Gastroesophageal sphincter (tissue), 4 donors: ENCODE measurements at regions not wholly inside any gene's neighbourhood (a gene's known extent, or its start where the extent isn't known, plus 50 kb on each side); places are given as distances from the start of the nearest gene placed in this dataset.
"Not testable (repeated sequence)": the region's sequence is repeated elsewhere in the genome, so short reads cannot be mapped to it uniquely, and the experiment has no call there.

ENCODE experiments used
- ATAC-seq: fragments of 150-250 bp; one replicate; pipeline ENCODE4 v1.9.1; 2016; ENCODE audit warnings: mild to moderate bottlenecking, moderate library complexity
- H3K27ac ChIP-seq, 4 donors: fragments of 200-600 bp; sonication (generic) in 3 of 4; 1 replicate in 3 of 4; 2 replicates in 1 of 4; pipeline ENCODE4 v1.5.1; 2016 to 2019
- H3K27me3 ChIP-seq: fragments of 200-600 bp; sonication (generic); one replicate; pipeline ENCODE4 v1.5.1; 2019
- H3K36me3 ChIP-seq, 2 donors: fragments of 200-600 bp; sonication (generic); one replicate each; pipeline ENCODE4 v1.5.1; 2019; ENCODE audit warnings: control low read depth in 1 of 2
- H3K4me1 ChIP-seq, 3 donors: fragments of 200-600 bp; sonication (generic); 1 replicate in 2 of 3; 2 replicates in 1 of 3; pipeline ENCODE4 v1.5.1; 2016 to 2019; ENCODE audit warnings: control low read depth in 2 of 3
- H3K4me3 ChIP-seq, 2 donors: fragments of 200-600 bp; sonication (generic); one replicate each; pipeline ENCODE4 v1.5.1; 2019; ENCODE audit warnings: mild to moderate bottlenecking in 1 of 2, moderate library complexity in 1 of 2
- H3K9me3 ChIP-seq, 3 donors: fragments of 200-600 bp; sonication (generic); one replicate each; pipeline ENCODE4 v1.5.1; 2017 to 2019; ENCODE audit warnings: control low read depth in 2 of 3
- CTCF ChIP-seq, 4 experiments: fragments of 200-600 bp in 2 of 4; fragments of 450-650 bp in 2 of 4; sonication (generic) in 1 of 4; IDR thresholded peaks; one replicate each; pipeline ENCODE4 v1.5.1; 2017 to 2019; ENCODE audit warnings: antibody characterized with exemption in 4 of 4, mild to moderate bottlenecking in 2 of 4, moderate library complexity in 2 of 4
- EP300 ChIP-seq: sonication (generic); formaldehyde crosslinking; IDR thresholded peaks from one replicate; pipeline ENCODE4 v1.6.1; 2017; ENCODE audit warnings: antibody characterized with exemption, mild to moderate bottlenecking
- POLR2A ChIP-seq, 2 donors: fragments of 450-650 bp; IDR thresholded peaks; one replicate each; pipeline ENCODE4 v1.6.1; 2017; ENCODE audit warnings: antibody characterized with exemption in 2 of 2, mild to moderate bottlenecking in 2 of 2, moderate library complexity in 1 of 2
- POLR2AphosphoS5 ChIP-seq: sonication (generic); formaldehyde crosslinking; IDR thresholded peaks from one replicate; pipeline ENCODE4 v1.6.1; 2017; ENCODE audit warnings: antibody characterized with exemption
- WGBS, 2 donors: methylation state at CpG; one replicate each; pipeline ENCODE4 v1.1.5; 2018; ENCODE audit warnings: low coverage in 1 of 2; 5-methylcytosine and 5-hydroxymethylcytosine counted together

DNA sequence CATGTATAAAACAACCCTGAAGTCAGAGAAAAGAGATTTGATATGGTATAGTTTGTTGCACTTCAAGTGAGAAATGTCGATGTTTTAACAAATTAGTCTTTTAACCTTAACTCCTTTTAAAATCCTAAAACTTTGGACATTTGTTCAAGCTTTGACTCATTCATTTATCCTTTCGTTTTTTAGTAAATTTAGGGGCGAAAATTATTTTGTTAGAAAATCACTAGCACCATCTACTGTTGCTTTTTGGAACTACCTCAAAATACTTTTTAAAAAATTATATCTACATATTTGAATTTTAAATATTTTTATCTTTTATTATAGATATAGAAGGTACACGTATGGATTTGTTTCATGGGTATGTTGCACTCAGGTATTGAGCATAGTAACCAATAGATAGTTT is 165.1 kb upstream of the POF1B start:
- H3K4me1 ChIP-seq: no peaks in the 10 kb centered on the region
- H3K36me3 ChIP-seq: no peaks in the 10 kb centered on the region
- no peak for TF ChIP-seq POLR2AphosphoS5
- peak in 1 of 4 experiments; percentile 38 for TF ChIP-seq CTCF (IDR thresholded peaks at IDR 0.05)
- ATAC-seq: no peak
- H3K27ac ChIP-seq: no peak overlapping the region
- 0 to 3% methylated on average over 4 of the region's 4 CpGs for WGBS, 2 donors
- H3K27me3 ChIP-seq: no peaks in the 10 kb centered on the region
- no peaks in the 10 kb centered on the region for H3K9me3 ChIP-seq
- no peak overlapping the region for H3K4me3 ChIP-seq

DNA sequence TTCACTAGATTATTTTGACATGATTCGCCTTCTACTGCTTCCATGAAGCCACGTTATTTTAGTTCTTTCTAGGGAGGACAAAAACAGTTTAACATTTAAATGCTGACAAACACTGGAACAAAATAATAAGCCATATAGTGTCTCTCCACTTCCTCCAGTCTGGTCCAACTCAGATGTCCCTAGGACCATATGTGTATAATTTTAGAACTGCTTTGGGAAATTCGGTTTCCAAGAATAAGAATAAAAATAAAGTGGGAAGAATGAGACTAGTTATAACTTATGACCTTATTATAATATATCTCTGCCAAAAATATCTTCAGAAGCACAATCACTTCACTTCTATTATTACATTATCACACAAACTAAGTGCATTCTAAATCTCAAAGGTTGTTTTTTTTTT is 164.4 kb upstream of the POF1B start:
- WGBS, 2 donors: 50 to 52% methylated on average over 2 to 3 of the region's 3 CpGs
- H3K9me3 ChIP-seq: no peaks in the 10 kb centered on the region
- TF ChIP-seq EP300 (no peak), POLR2AphosphoS5 (no peak), POLR2A (IDR thresholded peaks at IDR 0.05) (no peak), CTCF (IDR thresholded peaks at IDR 0.05) (no peak)

GRCh38 chrX:85529141-85529540 is 149.7 kb upstream of the POF1B start:
- H3K4me1 ChIP-seq, H3K9me3 ChIP-seq, ATAC-seq, H3K4me3 ChIP-seq, H3K27ac ChIP-seq, H3K36me3 ChIP-seq, H3K27me3 ChIP-seq: not testable (repeated sequence)
- 67 to 100% methylated on average over 1 of the region's 17 CpGs for WGBS, 2 donors

More for the DNA sequence above, 164.4 kb upstream of the POF1B start:
- Histone ChIP-seq H3K4me1 (no peaks in the 10 kb centered on the region), H3K4me3 (no peak overlapping the region), H3K27ac (no peak overlapping the region), H3K27me3 (no peaks in the 10 kb centered on the region), H3K36me3 (no peaks in the 10 kb centered on the region)
- ATAC-seq: no peak

GRCh38 chrX:85517994-85518718 is 138.7 kb upstream of the POF1B start:
- WGBS, 2 donors: 67 to 75% methylated on average over 2 of the region's 2 CpGs
- TF ChIP-seq POLR2AphosphoS5: no peak
- H3K36me3 ChIP-seq: no peaks in the 10 kb centered on the region
- no peaks in the 10 kb centered on the region for H3K27me3 ChIP-seq
- ATAC-seq: no peak
- H3K9me3 ChIP-seq: no peaks in the 10 kb centered on the region
- no peak overlapping the region for H3K4me3 ChIP-seq
- no peak overlapping the region for H3K27ac ChIP-seq
- no peaks in the 10 kb centered on the region for H3K4me1 ChIP-seq

- H3K4me1 ChIP-seq: no peaks in the 10 kb centered on the region
- H3K36me3 ChIP-seq: no peaks in the 10 kb centered on the region
- H3K9me3 ChIP-seq: no peaks in the 10 kb centered on the region
- H3K4me3 ChIP-seq: no peak overlapping the region
- no peaks in the 10 kb centered on the region for H3K27me3 ChIP-seq
- no peak overlapping the region for H3K27ac ChIP-seq
- no peak for ATAC-seq
- 42 to 92% methylated on average over 3 of the region's 3 CpGs for WGBS, 2 donors
- no peak for TF ChIP-seq EP300
- TF ChIP-seq POLR2A (IDR thresholded peaks at IDR 0.05): no peak
- no peak for TF ChIP-seq CTCF (IDR thresholded peaks at IDR 0.05)
- no peak for TF ChIP-seq POLR2AphosphoS5
These were observed 136.7 kb upstream of the POF1B start for GRCh38 chrX:85516131-85516530.

DNA sequence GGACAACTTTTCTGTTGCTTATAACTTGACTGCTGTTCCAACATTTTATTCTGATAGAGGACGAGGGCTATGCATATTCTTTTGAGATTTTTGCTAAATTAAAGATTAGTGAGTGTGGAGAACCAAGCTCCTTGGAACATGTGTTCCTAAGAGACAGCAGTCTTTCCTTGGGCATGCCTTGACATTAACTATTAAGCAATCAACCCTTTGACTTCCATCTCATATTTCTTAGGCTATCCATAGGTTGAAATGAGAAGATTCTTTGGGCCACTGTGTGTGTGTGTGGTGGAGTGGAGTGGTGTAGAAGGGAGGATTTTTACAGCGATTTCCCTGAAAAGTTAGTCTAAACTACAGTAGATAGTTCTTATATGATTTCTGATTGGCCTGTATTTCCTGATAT is 127.4 kb upstream of the POF1B start:
- H3K4me3 ChIP-seq: no peak overlapping the region
- no peaks in the 10 kb centered on the region for H3K4me1 ChIP-seq
- 50 to 100% methylated on average over 1 to 2 of the region's 2 CpGs for WGBS, 2 donors
- no peaks in the 10 kb centered on the region for H3K9me3 ChIP-seq
- TF ChIP-seq EP300 (no peak), POLR2A (IDR thresholded peaks at IDR 0.05) (no peak), CTCF (IDR thresholded peaks at IDR 0.05) (no peak), POLR2AphosphoS5 (no peak)
- no peak for ATAC-seq
- no peak overlapping the region for H3K27ac ChIP-seq
- H3K36me3 ChIP-seq: no peaks in the 10 kb centered on the region
- no peaks in the 10 kb centered on the region for H3K27me3 ChIP-seq
